MM.1S (cell line): ENCODE measurements at regions not wholly inside any gene's neighbourhood (a gene's known extent, or its start where the extent isn't known, plus 50 kb on each side); places are given as distances from the start of the nearest gene placed in this dataset.

Experiments
- DNase-seq: peaks from one replicate; pipeline ENCODE4 v3.0.0-alpha.2; 2015
- H2AFZ ChIP-seq: fragments of 300-600 bp; sonication (generic); 2 replicates; pipeline ENCODE4 v1.6.0; 2016; ENCODE audit warnings: antibody characterized with exemption, low read length
- H3F3A ChIP-seq: fragments of 300-600 bp; sonication (generic); 2 replicates; pipeline ENCODE4 v1.6.1; 2016; ENCODE audit warnings: mild to moderate bottlenecking, antibody characterized with exemption, low read length, moderate library complexity, mixed read lengths; ENCODE audit not compliant: insufficient read depth
- H3K27ac ChIP-seq: fragments of 300-600 bp; sonication (generic); 2 replicates; pipeline ENCODE4 v1.5.1; 2016; ENCODE audit warnings: mild to moderate bottlenecking, low read length
- H3K27me3 ChIP-seq: fragments of 300-600 bp; sonication (generic); replicated peaks from 2 replicates; pipeline ENCODE4 v1.6.0; 2016; ENCODE audit warnings: low read length; ENCODE audit not compliant: insufficient read depth
- H3K36me3 ChIP-seq: fragments of 300-600 bp; sonication (generic); replicated peaks from 2 replicates; pipeline ENCODE4 v1.6.1; 2016; ENCODE audit warnings: mild to moderate bottlenecking, low read length, mixed read lengths; ENCODE audit not compliant: insufficient read depth
- H3K4me1 ChIP-seq: fragments of 300-600 bp; sonication (generic); 2 replicates; pipeline ENCODE4 v1.6.1; 2016; ENCODE audit warnings: low read length, mixed read lengths
- H3K4me2 ChIP-seq: fragments of 300-600 bp; sonication (generic); 2 replicates; pipeline ENCODE4 v1.6.0; 2016; ENCODE audit warnings: low read depth, low read length
- H3K4me3 ChIP-seq: fragments of 300-600 bp; sonication (generic); 2 replicates; pipeline ENCODE4 v1.5.1; 2016; ENCODE audit warnings: low read length, mixed read lengths
- H3K79me2 ChIP-seq: fragments of 300-600 bp; sonication (generic); 2 replicates; pipeline ENCODE4 v1.6.1; 2016; ENCODE audit warnings: mixed run types, low read length, mixed read lengths
- H3K9ac ChIP-seq: fragments of 300-600 bp; sonication (generic); 2 replicates; pipeline ENCODE4 v1.6.1; 2016; ENCODE audit warnings: low read length, mixed read lengths
- H3K9me2 ChIP-seq: fragments of 300-600 bp; sonication (generic); replicated peaks from 2 replicates; pipeline ENCODE4 v1.6.1; 2016; ENCODE audit warnings: mild to moderate bottlenecking, low read length, mixed read lengths; ENCODE audit not compliant: insufficient read depth
- H3K9me3 ChIP-seq: fragments of 300-600 bp; sonication (generic); replicated peaks from 2 replicates; pipeline ENCODE4 v1.6.1; 2016; ENCODE audit warnings: mild to moderate bottlenecking, low read length, mixed read lengths; ENCODE audit not compliant: insufficient read depth
- H4K20me1 ChIP-seq: fragments of 300-600 bp; sonication (generic); 2 replicates; pipeline ENCODE4 v1.6.1; 2016; ENCODE audit warnings: mild to moderate bottlenecking, low read length, moderate library complexity, mixed read lengths; ENCODE audit not compliant: insufficient read depth
- CTCF ChIP-seq: fragments of 300-600 bp; sonication (generic); IDR thresholded peaks from 2 replicates; pipeline ENCODE4 v1.5.1; 2016; ENCODE audit warnings: antibody characterized with exemption, low read length, mixed read lengths
- EZH2 ChIP-seq: fragments of 300-600 bp; sonication (generic); optimal IDR thresholded peaks from 2 replicates; pipeline ENCODE3; 2017; ENCODE audit warnings: low read depth, mild to moderate bottlenecking, antibody characterized with exemption, low read length, mixed read lengths
- EZH2phosphoT487 ChIP-seq: fragments of 300-600 bp; sonication (generic); IDR thresholded peaks from 2 replicates; pipeline ENCODE4 v1.6.1; 2018; ENCODE audit warnings: antibody characterized with exemption, low read length

GRCh38 chr20:22931653-22932608 is 103.2 kb upstream of the SSTR4 start:
- Histone ChIP-seq H3K9ac (no peak overlapping the region), H3K79me2 (no peaks in the 10 kb centered on the region), H4K20me1 (no peaks in the 10 kb centered on the region), H3K9me2 (no peaks in the 10 kb centered on the region), H3K4me1 (no peaks in the 10 kb centered on the region), H2AFZ (no peak overlapping the region), H3F3A (no peaks in the 10 kb centered on the region), H3K9me3 (no peaks in the 10 kb centered on the region), H3K27me3 (no peaks in the 10 kb centered on the region), H3K4me2 (no peak overlapping the region), H3K36me3 (no peaks in the 10 kb centered on the region), H3K27ac (no peak overlapping the region), H3K4me3 (no peak overlapping the region)
- TF ChIP-seq EZH2: no peak
- no peak for TF ChIP-seq EZH2phosphoT487
- TF ChIP-seq CTCF: no peak
- no peak for DNase-seq

GRCh38 chr20:22939181-22939580 is 95.9 kb upstream of the SSTR4 start:
- H3K79me2 ChIP-seq: no peaks in the 10 kb centered on the region
- DNase-seq: no peak
- H4K20me1 ChIP-seq: no peaks in the 10 kb centered on the region
- H3F3A ChIP-seq: no peaks in the 10 kb centered on the region
- H3K9me3 ChIP-seq: no peaks in the 10 kb centered on the region; the same call in 1 of the 2 replicates
- H3K4me1 ChIP-seq: no peaks in the 10 kb centered on the region
- no peak overlapping the region for H3K4me3 ChIP-seq
- no peak overlapping the region for H2AFZ ChIP-seq
- no peak overlapping the region for H3K9ac ChIP-seq
- no peak overlapping the region for H3K4me2 ChIP-seq
- no peaks in the 10 kb centered on the region for H3K27me3 ChIP-seq
- H3K9me2 ChIP-seq: no peaks in the 10 kb centered on the region
- H3K36me3 ChIP-seq: no peaks in the 10 kb centered on the region
- TF ChIP-seq CTCF: no peak
- TF ChIP-seq EZH2: no peak
- TF ChIP-seq EZH2phosphoT487: no peak
- no peak overlapping the region for H3K27ac ChIP-seq

GRCh38 chr20:22940350-22940749 is 94.8 kb upstream of the SSTR4 start:
- H3K79me2 ChIP-seq: no peaks in the 10 kb centered on the region
- H4K20me1 ChIP-seq: no peaks in the 10 kb centered on the region
- no peak overlapping the region for H2AFZ ChIP-seq
- H3K9ac ChIP-seq: no peak overlapping the region
- no peak for TF ChIP-seq EZH2
- no peak for TF ChIP-seq EZH2phosphoT487
- no peak for TF ChIP-seq CTCF
- DNase-seq: no peak
- H3K27me3 ChIP-seq: no peaks in the 10 kb centered on the region
- no peak overlapping the region for H3K27ac ChIP-seq
- H3F3A ChIP-seq: no peaks in the 10 kb centered on the region
- no peaks in the 10 kb centered on the region for H3K9me2 ChIP-seq
- H3K4me2 ChIP-seq: no peak overlapping the region
- H3K36me3 ChIP-seq: no peaks in the 10 kb centered on the region
- no peaks in the 10 kb centered on the region; the same call in 1 of the 2 replicates for H3K9me3 ChIP-seq
- no peak overlapping the region for H3K4me3 ChIP-seq
- H3K4me1 ChIP-seq: no peaks in the 10 kb centered on the region
